ENCODE measurements at regions not wholly inside any gene's neighbourhood (a gene's known extent, or its start where the extent isn't known, plus 50 kb on each side); places are given as distances from the start of the nearest gene placed in this dataset.
"Not testable (repeated sequence)": the region's sequence is repeated elsewhere in the genome, so short reads cannot be mapped to it uniquely, and the experiment has no call there.

DNA sequence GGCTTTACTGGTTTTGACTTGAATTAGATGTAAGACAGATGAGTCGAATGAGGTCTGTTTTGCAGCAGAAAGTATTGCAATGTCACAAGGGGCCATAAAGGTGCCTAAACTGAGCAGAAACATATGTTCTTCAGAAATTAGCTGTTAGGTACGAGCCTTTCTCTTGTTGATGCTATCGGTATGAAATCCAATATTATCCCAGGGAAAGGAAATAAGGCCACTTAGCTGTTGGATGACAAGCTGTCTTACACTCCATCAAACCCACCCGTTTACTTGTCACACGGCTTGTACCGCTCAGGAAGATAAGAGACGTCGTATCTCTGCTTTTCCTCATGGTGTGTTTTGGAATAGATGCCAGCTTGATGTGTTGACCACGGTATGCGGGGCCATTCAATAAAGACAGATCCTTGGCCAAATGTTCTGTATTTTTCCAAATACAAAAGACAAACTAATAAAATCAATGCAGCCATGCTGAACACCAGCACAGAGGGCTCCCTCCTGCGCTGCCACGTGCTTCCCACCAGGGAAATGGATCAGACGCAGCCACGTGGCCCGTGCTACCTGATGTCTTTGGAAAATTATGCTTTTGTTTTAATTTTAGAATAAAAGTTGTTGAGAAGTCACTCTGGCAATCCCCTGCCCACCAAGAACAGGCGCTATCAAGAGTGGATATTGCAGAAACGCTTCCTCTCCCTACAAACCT is 255.9 kb upstream of the SULF2 start:
- DNase-seq, result no peak

DNA sequence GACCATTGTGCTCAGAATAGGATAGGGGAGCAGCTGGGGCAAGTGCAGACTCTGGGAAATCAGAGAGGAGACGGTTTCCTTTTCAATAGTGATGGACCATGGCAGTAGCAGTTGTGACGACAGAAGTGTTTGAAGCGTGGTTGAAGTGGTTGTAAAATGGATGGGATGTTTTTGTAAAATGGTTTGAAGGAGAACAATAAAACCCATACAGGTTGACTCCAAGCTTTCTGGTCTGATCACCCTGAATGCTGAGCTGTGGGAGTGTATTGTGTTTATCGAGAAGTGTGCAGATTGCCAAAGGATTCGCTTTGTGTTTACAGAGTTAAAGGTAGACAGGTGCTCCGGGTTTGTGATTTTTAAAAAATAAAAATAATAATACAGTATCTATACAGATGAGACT is 255.2 kb upstream of the SULF2 start:
- no peak for DNase-seq

DNA sequence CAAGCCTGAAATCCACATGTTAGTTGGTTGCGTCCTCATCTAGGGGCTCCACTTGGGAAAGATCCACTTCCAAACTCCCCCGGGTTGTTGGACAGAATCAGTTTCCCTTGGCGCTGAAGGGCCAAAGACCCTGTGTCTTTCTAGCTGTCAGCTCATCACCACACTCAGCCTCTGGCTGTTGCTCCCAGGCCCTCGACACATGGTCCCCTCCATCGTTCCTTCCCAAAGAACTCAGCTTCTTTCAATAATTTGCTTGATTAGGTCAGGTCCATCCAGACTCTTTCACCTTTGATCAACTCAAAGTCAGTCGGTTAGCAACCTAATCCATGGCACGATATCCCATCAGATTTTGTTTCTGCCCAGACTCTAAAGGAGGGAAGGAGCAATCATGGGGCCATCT is 254.8 kb upstream of the SULF2 start:
- no peak for DNase-seq

DNA sequence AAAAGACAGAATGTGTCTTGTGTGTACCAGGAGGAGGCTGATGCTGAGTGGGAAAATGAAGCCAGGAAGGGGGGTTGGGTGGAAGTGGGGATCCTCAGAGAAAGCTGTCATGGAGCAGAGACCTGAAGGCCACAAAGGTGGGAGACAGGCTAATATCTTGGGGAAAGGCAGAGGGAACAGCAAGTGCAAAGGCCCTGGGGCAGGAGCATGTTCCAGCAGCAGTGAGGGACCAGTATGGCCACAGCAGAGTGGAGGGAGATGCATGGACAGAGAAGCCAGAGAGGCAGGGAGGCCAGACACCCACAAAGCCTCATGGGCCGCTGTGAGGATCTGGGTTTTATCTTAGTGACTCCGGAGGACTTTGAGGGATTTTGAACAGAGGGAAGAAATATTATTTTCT is 254.2 kb upstream of the SULF2 start:
- DNase-seq, result no peak

DNA sequence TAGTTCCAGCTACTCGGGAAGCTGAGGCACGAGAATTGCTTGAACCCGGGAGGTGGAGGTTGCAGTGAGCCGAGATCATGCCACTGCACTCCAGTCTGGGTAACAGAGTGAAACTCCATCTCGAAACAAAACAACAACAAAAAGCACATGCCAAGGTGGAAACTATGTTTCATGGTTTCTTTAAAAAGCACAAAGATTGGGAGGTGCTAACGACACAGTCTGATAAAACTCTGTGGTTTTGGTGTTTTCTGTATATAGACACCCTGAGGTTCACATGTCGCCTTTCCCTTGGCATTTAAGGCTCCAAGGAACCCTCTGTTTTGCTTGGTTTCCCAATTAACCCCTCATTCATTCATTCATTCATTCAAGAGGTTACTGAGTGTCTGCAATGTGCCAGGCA is 253.4 kb upstream of the SULF2 start:
- DNase-seq, result no peak

DNA sequence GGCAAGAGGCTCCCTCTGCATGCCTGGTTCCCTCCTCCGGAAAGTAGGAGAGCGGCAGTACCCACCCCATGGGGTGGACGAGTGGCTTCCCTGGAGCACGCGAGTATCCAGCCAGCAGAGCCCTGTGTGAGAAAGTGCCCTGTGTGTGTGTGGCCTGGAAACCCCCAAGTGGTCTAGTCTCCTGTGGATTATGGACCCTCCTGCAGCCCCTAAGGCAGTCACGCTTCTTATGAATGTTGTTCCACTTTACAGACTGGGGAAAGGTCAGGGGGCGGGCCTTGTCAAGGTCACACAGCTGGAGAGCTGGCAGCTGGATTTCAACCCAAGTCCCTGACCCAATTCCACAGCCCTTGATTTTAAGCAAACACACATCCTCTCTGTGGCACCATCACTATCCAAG is 252.5 kb upstream of the SULF2 start:
- not testable (repeated sequence) for DNase-seq

DNA sequence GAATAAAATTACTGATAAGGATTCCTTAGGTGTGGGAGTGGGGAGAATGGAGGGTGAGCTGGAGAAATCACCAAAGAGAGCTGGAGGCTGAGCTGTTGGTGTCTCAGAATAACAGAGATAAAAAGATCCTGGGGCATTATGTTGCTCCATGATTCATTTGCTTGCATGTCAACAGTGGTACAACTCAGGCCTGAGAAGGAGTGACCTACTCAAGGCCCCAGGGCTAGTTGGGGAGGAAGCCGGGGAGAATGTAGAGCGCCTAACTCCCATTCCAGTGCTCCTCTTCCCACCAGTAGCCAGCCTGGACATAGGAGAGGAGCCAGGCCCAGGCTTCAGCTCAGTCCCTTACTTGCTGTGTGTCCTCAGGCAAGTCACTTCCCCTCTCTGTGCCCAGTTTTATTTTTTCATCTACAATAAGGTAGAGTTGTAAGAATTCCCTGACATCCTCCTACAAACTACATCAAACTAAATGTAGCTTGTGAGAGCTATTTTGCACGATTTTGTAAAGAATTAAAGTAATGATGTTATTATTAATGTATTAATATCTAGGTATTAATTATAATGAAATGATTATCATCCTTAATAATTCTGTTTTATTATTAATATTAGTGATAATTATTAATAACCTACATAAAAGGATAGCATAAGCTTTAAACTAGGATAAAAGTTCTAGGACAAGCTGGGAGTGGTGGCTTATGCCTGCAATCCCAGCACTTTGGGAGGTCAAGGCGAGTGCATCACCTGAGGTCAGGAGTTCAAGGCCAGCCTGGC is 250.9 kb upstream of the SULF2 start:
- no peak for DNase-seq

DNA sequence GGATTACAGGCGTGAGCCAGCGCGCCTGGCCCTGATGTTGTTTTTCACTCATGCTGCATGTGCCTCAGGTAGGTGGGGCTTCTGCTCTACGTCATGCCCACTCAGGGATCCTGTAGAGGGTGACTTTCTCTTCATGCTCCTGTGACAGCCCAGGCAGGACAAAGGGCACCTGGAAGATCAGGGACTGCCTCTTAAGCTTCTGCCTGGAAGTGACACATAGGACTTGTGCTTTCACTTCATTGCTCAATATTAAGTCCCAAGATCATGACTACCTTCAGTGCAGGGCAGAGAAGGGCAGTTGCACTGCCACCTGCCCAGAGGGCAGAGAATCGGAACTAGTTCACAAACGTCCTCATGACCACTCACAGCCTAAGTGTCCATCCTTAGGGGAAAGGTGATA is 249.5 kb upstream of the SULF2 start:
- DNase-seq, result no peak

DNA sequence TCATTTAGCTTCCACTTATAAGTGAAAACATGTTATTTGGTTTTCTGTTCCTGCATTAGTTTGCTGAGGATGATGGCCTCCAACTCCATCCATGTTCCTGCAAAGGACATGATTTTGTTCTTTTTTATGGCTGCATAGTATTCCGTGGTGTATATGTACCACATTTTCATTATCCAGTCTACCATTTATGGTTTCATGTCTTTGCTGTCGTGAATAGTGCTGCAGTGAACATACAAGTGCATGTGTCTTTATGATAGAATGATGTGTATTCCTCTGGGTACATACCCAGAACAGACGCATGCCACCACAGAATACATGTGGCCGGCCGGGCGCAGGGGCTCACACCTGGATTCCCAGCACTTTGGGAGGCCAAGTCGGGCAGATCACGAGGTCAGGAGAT is 247.7 kb upstream of the SULF2 start:
- DNase-seq, result not testable (repeated sequence)

DNA sequence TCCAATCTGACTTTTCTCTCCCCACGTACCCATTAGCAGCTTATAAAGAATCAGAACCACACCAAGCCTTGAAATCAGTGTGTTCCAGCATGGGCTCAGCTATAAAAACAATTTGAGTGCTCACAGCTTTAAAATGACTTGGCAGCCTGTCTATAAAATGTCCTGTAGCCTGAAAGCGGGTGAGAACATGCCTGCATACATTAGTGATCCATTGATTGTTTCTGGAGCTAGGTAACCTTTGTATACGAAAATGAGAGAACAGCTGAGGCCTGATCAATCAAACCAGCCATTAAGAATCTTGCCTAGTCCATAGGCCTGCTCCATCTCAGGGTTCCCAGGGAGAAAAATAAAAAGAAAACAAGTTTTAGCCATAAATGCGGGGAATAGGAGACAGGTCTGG is 245.8 kb upstream of the SULF2 start:
- no peak for DNase-seq

DNA sequence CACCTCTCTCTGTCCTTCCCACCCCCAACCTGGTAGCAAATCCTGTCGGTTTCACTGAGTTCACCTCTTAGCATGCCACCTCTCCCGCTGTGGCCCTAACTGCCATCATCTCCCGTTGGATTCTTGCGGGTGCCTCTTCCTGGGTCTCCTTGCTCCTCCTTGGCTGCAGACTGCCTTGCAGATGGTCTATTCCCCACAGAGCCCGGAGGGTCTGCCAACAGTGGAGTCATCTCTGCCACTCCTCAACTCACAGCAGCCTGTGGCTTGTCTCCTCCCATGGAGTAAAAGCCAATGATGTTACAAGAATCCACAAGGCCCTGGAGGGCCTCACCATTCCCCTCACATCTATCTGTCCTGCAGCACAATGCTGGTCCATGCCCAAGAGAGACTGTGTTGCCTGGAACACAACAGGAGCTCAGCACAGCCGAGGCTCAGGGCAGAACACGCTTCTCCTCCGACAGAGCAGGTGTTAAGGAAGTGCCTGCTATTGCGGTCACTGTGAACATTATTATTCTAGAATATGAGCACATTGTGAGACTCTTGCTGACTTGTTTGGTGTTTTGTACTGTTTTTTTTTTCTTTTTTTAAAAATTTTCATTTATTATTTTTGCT is 241.8 kb upstream of the SULF2 start:
- DNase-seq, result no peak

DNA sequence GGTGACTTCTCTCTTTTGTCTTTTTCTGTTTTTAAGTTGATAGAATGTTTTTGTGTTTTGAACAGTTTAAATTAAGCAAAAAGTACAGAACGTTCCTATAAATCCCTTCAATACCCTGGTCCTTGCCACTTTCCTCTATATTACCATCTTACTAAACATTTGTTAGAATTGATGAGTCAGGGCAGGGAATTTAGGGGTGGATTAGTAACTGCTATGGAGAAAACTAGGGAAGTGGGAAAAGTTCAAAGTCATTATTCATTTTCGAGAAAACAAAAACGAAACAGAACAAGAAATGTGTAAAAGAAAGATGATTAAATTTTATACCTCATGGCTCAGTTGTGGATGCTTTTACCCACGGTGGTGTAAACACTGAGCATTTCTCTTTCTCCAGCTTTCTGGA is 240.4 kb upstream of the SULF2 start:
- DNase-seq, result no peak

DNA sequence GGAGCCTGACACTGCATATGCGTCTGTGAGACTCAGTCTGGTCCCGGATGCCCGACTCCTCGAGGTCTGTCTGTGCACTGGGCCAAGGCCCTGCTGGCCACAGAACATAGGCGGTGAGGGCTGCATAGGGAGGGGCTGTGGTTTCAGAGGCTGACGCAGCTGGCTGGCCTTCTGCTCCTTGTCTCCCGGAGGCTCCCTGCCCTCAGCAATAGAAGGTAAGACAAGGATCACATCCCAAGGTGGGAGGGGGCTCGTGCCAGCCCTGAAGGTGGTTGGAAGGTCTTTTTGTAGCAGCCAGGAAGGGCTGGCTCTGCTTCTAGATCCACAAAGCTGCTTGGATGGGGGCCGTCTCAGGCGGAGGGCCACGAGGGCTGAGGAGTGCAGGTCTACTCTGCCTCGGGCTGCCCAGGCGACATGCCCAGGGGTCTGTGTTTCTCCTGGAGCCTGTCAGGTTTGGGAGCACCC is 239.8 kb upstream of the SULF2 start:
- no peak for DNase-seq

DNA sequence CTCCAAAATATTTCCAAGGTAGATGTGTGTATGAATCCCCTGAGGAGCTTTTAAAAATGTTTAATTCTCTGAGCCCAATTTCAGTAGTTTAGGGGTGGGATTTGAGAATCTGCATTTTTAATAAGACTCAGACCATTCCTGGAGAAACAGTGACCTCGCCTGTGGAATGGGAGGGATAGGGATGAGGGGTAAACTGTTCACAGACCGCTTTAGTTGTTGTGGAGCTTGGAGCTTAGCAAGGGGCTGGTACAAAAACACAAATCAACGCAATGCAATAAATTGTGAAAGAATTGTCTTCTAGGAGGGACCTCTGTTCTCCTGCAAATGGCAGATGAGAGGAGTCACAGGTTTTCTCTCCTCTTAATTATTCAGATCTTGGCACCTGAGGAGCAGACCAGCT is 239.3 kb upstream of the SULF2 start:
- DNase-seq, result no peak

DNA sequence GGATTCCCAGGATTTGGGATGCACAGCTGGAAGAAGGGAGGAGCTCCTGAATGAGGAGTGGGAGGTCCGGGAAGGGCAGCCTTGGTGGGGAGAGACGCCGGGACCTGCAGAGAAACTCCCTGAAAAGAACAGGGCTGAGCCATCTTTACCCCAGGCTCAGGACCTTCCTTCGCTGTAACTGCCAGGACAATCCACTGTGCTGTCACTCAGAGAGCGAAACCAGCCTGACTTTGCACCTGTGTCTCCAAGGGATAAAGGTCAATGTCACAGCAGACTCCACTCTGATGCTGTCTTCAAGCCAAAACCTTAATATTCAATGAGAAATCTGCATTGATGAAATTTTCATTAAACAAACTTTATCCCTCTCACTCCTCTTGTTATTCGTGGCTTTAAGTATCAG is 235.4 kb upstream of the SULF2 start:
- DNase-seq, result not testable (repeated sequence)

DNA sequence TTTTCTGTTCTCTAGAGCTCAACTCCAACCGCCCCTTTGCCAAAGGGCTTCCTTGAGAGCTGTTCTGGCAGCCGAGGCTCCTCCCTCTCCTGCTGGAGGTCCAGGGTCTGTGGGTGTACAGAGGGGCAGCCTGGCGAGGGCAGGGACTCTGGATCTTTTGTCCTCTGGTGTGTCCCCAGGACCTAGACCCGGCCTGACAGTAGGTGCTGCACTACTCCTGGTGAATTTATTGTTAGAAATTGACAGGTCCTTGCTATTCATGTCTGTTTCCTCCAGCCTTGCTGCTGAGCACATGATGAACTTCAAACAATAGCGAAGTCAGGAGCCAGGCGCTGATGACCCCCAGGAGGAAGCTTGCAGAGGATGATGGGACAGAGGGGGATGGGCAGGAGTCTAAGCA is 234.7 kb upstream of the SULF2 start:
- no peak for DNase-seq

DNA sequence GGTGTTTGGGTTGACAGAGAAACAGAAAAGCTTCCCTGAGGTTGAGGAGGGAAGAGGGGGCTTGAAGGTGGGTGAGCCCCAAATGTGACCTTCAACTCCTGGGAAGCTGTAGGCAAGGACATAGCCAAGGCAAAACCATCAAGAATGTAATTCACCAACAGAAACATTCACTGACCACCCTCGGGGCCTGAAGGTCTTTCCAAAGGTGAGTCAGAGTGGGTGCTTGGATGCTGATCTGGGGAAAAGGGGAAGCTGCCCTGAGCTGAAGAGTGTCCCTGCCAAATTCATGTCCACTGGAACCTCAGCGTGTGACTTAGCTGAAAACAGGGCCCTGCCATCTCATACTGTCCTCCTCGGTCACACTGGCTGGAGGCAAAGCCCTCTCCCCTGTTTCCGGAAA is 234.2 kb upstream of the SULF2 start:
- DNase-seq, result no peak

DNA sequence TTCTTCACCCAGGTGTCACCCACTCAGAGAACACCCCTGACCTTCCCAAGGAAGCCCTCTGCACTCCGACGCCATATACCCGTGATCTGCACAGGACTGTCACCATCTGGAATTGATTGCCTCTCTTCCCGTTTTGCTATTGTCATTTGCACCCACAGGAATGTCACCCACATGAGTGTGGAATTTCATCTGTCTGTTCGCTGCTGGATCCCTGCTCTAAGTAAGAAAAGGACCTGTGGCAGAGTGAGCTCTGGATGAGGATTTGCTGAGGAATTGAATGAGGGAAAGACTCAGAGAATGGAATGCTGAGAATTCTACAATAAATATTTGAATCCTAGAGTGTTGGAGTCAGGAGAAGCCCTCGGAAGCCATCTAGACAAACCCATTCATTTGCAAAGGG is 233.6 kb upstream of the SULF2 start:
- DNase-seq, result not testable (repeated sequence)

DNA sequence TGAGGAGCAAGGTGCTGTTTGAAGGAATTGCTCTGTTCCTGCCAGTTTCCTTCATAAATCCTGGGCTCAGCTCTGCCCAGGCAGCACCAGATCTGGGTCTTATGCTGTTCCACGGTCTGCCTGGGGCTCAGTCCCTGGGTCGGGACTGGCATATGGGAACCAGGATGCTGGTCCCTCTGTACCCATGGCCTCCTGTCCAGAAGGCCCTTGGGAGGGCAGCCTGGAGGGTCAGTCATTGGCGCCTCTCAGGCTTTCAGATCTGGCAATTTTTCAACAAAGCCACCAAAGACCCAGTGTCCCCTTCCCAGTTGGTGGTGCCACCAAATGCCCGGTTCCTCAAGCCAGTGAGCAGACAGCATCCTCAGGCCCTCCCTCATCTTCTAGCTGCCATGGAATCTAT is 232.7 kb upstream of the SULF2 start:
- no peak for DNase-seq

DNA sequence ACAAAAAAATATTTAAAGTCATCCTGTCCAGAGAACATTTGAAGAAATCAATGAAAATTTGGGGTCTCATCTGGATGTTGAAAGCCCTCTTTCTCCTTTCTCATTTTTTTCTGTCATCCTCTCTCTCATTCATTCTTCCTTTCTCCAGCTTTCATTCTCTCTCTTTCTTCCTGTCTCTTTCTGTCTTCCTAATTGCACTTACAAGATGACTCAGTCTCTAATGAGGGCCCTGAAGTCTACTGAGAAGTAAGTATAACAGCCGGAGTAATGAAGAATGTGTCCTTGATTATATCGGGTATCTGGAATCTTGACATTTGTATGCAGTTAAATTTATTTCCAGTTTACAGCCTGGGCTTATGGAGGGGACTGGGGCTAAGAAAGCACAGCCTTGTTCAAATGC is 232.2 kb upstream of the SULF2 start:
- no peak for DNase-seq

DNA sequence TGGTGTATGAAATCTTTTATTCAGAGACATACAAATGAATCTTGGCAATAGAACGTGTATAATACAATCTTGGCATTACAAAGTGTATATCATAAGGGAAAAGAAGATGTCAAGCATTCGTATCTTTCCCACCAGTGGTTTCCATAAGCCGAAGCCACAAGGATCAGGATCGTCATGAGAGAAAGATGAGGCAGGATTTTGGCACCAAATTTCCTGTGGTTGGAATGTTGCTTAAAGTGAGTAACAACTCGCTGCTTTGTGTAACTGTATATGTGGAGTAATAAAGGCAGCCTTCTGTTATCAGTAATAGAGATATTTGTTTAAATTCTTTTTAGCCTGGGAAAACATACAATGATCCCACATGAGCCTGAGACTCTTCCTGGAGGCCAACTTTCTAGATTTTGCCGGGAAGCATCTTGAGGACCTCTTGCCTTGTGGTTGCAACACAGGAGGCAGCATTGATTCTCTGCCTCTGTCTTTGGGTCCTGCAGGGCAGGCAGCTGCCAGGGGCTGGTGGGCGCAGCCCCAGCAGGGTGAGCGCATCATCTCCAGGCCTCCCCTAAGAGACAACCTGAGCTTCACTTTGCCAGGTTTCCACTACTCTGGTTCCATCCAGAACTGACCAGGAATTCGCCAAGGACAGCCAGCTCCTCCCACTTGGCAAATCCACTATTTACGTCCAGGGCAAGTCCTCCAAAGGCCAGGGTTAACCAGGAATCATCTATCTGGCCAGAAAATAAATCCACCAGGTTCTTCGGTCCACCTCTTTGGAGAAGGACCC is 230.9 kb upstream of the SULF2 start:
- no peak for DNase-seq

DNA sequence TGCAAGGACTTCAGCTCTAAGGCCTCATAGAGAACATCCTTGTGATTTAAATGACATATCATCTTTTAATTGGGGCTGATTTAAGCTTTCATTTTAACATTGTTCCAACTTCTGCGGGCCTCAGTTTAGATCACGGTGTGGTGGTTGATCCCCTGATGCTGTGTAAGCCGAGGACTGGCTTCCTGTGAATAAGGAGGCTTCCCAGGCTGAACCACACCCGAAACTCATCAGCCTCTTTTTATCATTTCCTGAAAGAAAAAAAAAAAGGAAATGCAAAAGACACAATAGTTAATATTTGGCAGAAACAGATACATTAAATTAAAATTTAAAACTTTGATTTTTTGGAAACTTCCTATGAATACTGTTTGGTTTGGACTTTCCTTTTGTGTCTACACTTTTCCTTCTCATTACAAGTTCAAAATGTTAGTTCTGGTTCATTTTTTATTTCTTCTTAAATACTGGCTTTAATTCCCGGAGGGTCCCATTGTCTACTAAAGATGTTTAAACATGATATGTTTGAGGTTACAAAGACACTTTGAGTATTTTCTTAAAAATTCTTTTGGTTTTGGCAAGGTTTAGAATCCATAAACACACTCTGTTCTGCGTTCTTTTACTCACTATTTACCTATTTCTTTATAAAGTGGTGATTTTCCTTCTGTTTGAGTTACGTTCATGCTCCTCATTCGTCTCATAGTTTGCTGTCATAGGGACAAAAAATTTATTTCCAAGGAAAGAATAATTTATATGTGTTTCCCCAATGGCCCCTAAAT is 230.0 kb upstream of the SULF2 start:
- no peak for DNase-seq
